IPS-15b (cell line): ENCODE measurements at regions not wholly inside any gene's neighbourhood (a gene's known extent, or its start where the extent isn't known, plus 50 kb on each side); places are given as distances from the start of the nearest gene placed in this dataset.

Source experiments
- H3K27me3 ChIP-seq: one replicate; pipeline ENCODE4 v1.6.1; 2013; ENCODE audit warnings: low read length; ENCODE audit not compliant: control insufficient read depth, insufficient read depth
- H3K36me3 ChIP-seq: one replicate; pipeline ENCODE4 v1.6.1; 2013; ENCODE audit warnings: low read length; ENCODE audit not compliant: control insufficient read depth, insufficient read depth
- H3K4me1 ChIP-seq: one replicate; pipeline ENCODE4 v1.6.1; 2013; ENCODE audit warnings: mild to moderate bottlenecking, low read length; ENCODE audit not compliant: control insufficient read depth, insufficient read depth
- H3K4me3 ChIP-seq: one replicate; pipeline ENCODE4 v1.5.1; 2013; ENCODE audit warnings: low read depth, low read length
- H3K9ac ChIP-seq: one replicate; pipeline ENCODE4 v1.6.1; 2013; ENCODE audit warnings: low read depth, mild to moderate bottlenecking, low read length
- H3K9me3 ChIP-seq: one replicate; pipeline ENCODE4 v1.6.1; 2013; ENCODE audit warnings: mild to moderate bottlenecking, low read length; ENCODE audit not compliant: control insufficient read depth, insufficient read depth

GRCh38 chr2:6557737-6558136 is 308.0 kb downstream of the CMPK2 start:
- Histone ChIP-seq H3K4me1 (no peaks in the 10 kb centered on the region), H3K9ac (no peak overlapping the region), H3K4me3 (no peak overlapping the region), H3K9me3 (no peaks in the 10 kb centered on the region), H3K36me3 (no peaks in the 10 kb centered on the region), H3K27me3 (no peaks in the 10 kb centered on the region)

- H3K9ac ChIP-seq, result no peak overlapping the region
- H3K36me3 ChIP-seq, result no peaks in the 10 kb centered on the region
- H3K9me3 ChIP-seq, result no peaks in the 10 kb centered on the region
- no peaks in the 10 kb centered on the region for H3K4me1 ChIP-seq
- H3K27me3 ChIP-seq, result no peaks in the 10 kb centered on the region
- H3K4me3 ChIP-seq, result no peak overlapping the region
Measured at GRCh38 chr2:6562771-6563170, 302.9 kb downstream of the CMPK2 start.

- no peaks in the 10 kb centered on the region for H3K4me1 ChIP-seq
- no peaks in the 10 kb centered on the region for H3K36me3 ChIP-seq
- H3K9ac ChIP-seq, result no peak overlapping the region
- no peaks in the 10 kb centered on the region for H3K9me3 ChIP-seq
- no peaks in the 10 kb centered on the region for H3K27me3 ChIP-seq
- no peak overlapping the region for H3K4me3 ChIP-seq
Measured at GRCh38 chr2:6564326-6564725, 301.4 kb downstream of the CMPK2 start.

GRCh38 chr2:6574121-6574520 is 291.6 kb downstream of the CMPK2 start:
- no peak overlapping the region for H3K9ac ChIP-seq
- H3K4me3 ChIP-seq, result no peak overlapping the region
- no peaks in the 10 kb centered on the region for H3K36me3 ChIP-seq
- no peaks in the 10 kb centered on the region for H3K27me3 ChIP-seq
- H3K4me1 ChIP-seq, result no peaks in the 10 kb centered on the region
- H3K9me3 ChIP-seq, result no peaks in the 10 kb centered on the region

- H3K9ac ChIP-seq, result no peak overlapping the region
- no peaks in the 10 kb centered on the region for H3K4me1 ChIP-seq
- no peaks in the 10 kb centered on the region for H3K9me3 ChIP-seq
- no peaks in the 10 kb centered on the region for H3K36me3 ChIP-seq
- no peaks in the 10 kb centered on the region for H3K27me3 ChIP-seq
- no peak overlapping the region for H3K4me3 ChIP-seq
Measured at GRCh38 chr2:6576302-6576701, 289.4 kb downstream of the CMPK2 start.

GRCh38 chr2:6577960-6578359 is 287.7 kb downstream of the CMPK2 start:
- Histone ChIP-seq H3K9ac (no peak overlapping the region), H3K4me1 (no peaks in the 10 kb centered on the region), H3K27me3 (no peaks in the 10 kb centered on the region), H3K4me3 (no peak overlapping the region), H3K36me3 (no peaks in the 10 kb centered on the region), H3K9me3 (no peaks in the 10 kb centered on the region)

GRCh38 chr2:6578416-6578815 is 287.3 kb downstream of the CMPK2 start:
- Histone ChIP-seq H3K27me3 (no peaks in the 10 kb centered on the region), H3K4me3 (no peak overlapping the region), H3K9me3 (no peaks in the 10 kb centered on the region), H3K4me1 (no peaks in the 10 kb centered on the region), H3K9ac (no peak overlapping the region), H3K36me3 (no peaks in the 10 kb centered on the region)

- no peaks in the 10 kb centered on the region for H3K4me1 ChIP-seq
- no peak overlapping the region for H3K4me3 ChIP-seq
- no peak overlapping the region for H3K9ac ChIP-seq
- H3K36me3 ChIP-seq, result no peaks in the 10 kb centered on the region
- no peaks in the 10 kb centered on the region for H3K9me3 ChIP-seq
- no peaks in the 10 kb centered on the region for H3K27me3 ChIP-seq
Measured at GRCh38 chr2:6579281-6579680, 286.4 kb downstream of the CMPK2 start.

- H3K9ac ChIP-seq, result no peak overlapping the region
- no peak overlapping the region for H3K4me3 ChIP-seq
- H3K9me3 ChIP-seq, result no peaks in the 10 kb centered on the region
- no peaks in the 10 kb centered on the region for H3K36me3 ChIP-seq
- no peaks in the 10 kb centered on the region for H3K4me1 ChIP-seq
- no peaks in the 10 kb centered on the region for H3K27me3 ChIP-seq
Measured at GRCh38 chr2:6580982-6581381, 284.7 kb downstream of the CMPK2 start.

- no peak overlapping the region for H3K4me3 ChIP-seq
- no peaks in the 10 kb centered on the region for H3K36me3 ChIP-seq
- no peaks in the 10 kb centered on the region for H3K27me3 ChIP-seq
- H3K9me3 ChIP-seq, result no peaks in the 10 kb centered on the region
- H3K9ac ChIP-seq, result no peak overlapping the region
- H3K4me1 ChIP-seq, result no peaks in the 10 kb centered on the region
Measured at GRCh38 chr2:6589150-6589549, 276.6 kb downstream of the CMPK2 start.

GRCh38 chr2:6590442-6590841 is 275.3 kb downstream of the CMPK2 start:
- Histone ChIP-seq H3K9me3 (no peaks in the 10 kb centered on the region), H3K36me3 (no peaks in the 10 kb centered on the region), H3K4me1 (no peaks in the 10 kb centered on the region), H3K4me3 (no peak overlapping the region), H3K9ac (no peak overlapping the region), H3K27me3 (no peaks in the 10 kb centered on the region)

- no peaks in the 10 kb centered on the region for H3K36me3 ChIP-seq
- no peaks in the 10 kb centered on the region for H3K4me1 ChIP-seq
- no peaks in the 10 kb centered on the region for H3K27me3 ChIP-seq
- no peaks in the 10 kb centered on the region for H3K9me3 ChIP-seq
- H3K9ac ChIP-seq, result no peak overlapping the region
- H3K4me3 ChIP-seq, result no peak overlapping the region
Measured at GRCh38 chr2:6602471-6602870, 263.2 kb downstream of the CMPK2 start.
